AG04450 (cell line): ENCODE measurements at regions not wholly inside any gene's neighbourhood (a gene's known extent, or its start where the extent isn't known, plus 50 kb on each side); places are given as distances from the start of the nearest gene placed in this dataset.

Source experiments
- CTCF ChIA-PET: fragments of 300-600, 350-600 bp; formaldehyde crosslinking; extraction: SDS; loops from one replicate; lab custom pipeline; 2022; ENCODE audit warnings: antibody characterized with exemption, inconsistent platforms; lab: Charles Lee
- POLR2A ChIA-PET: fragments of 350-600 bp; formaldehyde crosslinking; extraction: SDS; loops from one replicate; lab custom pipeline; 2021; ENCODE audit warnings: antibody characterized with exemption, inconsistent platforms; lab: Yijun Ruan, JAX
- DNase-seq: peaks from one replicate; pipeline ENCODE4 v3.0.0-alpha.2; 2011; ENCODE audit warnings: low read depth, low spot score
- H3K27ac ChIP-seq: one replicate; pipeline ENCODE4 v1.5.1; 2012; ENCODE audit warnings: low read depth, low read length, control low read depth
- H3K27me3 ChIP-seq: one replicate; pipeline ENCODE4 v1.6.0; 2012; ENCODE audit warnings: low read length; ENCODE audit not compliant: control insufficient read depth, insufficient read depth
- H3K4me3 ChIP-seq: 2 replicates; pipeline ENCODE4 v1.5.1; 2011; ENCODE audit warnings: mild to moderate bottlenecking, low read depth, low read length, control low read depth
- H3K9me3 ChIP-seq: 2 replicates; pipeline ENCODE4 v1.5.1; 2012; ENCODE audit warnings: low read length; ENCODE audit not compliant: control insufficient read depth, insufficient read depth
- TF ChIP-seq, protein P1 (sequence below): IDR thresholded peaks from 2 replicates; pipeline ENCODE4 v1.5.1; 2011; ENCODE audit warnings: low read depth, low read length, control low read depth, inconsistent platforms

DNA sequence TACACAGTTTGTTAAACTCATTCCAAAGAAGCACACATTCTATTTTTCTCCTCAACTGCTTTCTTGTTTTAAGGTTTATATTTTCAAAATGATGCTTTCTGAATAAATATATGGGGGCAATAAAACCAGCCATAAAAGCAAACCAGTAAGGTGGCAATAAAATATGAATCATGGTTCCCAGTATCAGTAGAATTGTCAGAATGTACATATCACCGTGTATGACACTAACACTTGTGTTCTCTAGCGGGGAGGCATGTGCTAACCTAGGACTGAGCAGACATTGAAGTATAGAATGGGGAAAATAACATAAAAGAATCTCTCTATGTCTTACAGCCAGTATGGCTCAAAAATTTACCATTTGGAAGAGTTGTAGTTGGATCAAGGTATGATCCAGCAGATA is 329.9 kb upstream of the ISL1 start:
- Histone ChIP-seq H3K27ac (no peak overlapping the region), H3K27me3 (no peaks in the 10 kb centered on the region), H3K4me3 (no peak overlapping the region), H3K9me3 (no peaks in the 10 kb centered on the region; the same call in 1 of the 2 replicates)
- DNase-seq, result no peak
- ChIA-PET CTCF (no interaction called here), POLR2A (no interaction called here)
- TF ChIP-seq, protein P1, sequence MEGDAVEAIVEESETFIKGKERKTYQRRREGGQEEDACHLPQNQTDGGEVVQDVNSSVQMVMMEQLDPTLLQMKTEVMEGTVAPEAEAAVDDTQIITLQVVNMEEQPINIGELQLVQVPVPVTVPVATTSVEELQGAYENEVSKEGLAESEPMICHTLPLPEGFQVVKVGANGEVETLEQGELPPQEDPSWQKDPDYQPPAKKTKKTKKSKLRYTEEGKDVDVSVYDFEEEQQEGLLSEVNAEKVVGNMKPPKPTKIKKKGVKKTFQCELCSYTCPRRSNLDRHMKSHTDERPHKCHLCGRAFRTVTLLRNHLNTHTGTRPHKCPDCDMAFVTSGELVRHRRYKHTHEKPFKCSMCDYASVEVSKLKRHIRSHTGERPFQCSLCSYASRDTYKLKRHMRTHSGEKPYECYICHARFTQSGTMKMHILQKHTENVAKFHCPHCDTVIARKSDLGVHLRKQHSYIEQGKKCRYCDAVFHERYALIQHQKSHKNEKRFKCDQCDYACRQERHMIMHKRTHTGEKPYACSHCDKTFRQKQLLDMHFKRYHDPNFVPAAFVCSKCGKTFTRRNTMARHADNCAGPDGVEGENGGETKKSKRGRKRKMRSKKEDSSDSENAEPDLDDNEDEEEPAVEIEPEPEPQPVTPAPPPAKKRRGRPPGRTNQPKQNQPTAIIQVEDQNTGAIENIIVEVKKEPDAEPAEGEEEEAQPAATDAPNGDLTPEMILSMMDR, result no peak

DNA sequence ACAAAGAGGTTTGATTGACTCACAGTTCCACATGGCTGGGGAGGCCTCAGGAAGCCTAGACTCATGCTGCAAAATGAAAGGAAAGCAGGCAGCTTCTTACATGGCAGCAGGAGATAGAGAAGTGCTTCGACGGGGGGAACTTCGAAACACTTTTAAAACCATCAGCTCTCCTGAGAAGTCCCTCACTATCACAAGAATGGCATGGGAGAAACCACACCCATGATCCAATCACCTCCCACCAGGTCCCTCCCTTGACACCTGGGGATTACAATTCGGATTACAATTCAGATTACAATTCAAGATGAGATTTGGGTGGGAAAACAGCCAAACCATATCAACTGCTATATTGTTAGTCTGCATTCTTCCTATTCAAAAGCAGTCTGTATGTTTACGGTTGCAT is 322.3 kb upstream of the ISL1 start:
- no peak overlapping the region for H3K4me3 ChIP-seq
- CTCF ChIA-PET, result no interaction called here

DNA sequence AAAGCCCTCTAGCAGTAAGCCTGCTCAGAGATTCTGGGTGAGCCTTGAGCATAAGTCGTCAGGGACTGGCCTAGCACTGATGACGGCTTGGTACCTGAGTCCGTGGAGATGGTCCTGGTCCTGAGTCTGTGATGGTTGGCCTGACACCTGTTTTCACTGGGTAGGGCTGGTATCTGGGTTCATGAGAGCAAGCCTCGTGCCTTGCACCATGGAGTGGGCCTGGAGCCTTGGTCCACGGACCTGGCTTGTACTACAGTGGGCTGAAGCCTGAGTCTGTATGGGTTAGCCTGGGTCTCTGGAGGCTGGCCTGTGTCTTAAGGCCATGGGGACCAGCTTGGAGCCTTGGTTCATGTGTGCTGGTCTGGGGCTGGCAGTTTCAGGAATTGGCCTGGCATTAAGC is 310.3 kb upstream of the ISL1 start:
- H3K27me3 ChIP-seq, result no peaks in the 10 kb centered on the region
- no peak overlapping the region for H3K27ac ChIP-seq
- TF ChIP-seq, protein P1, result no peak
- ChIA-PET POLR2A (no interaction called here), CTCF (no interaction called here)
- H3K9me3 ChIP-seq, result peaks cover 7% of the 10 kb centered on the region
- no peak for DNase-seq
- H3K4me3 ChIP-seq, result no peak overlapping the region

More for the DNA sequence above, 322.3 kb upstream of the ISL1 start:
- Histone ChIP-seq H3K27me3 (no peaks in the 10 kb centered on the region), H3K27ac (no peak overlapping the region), H3K9me3 (peaks cover 13% of the 10 kb centered on the region)
- POLR2A ChIA-PET, result no interaction called here
- no peak for DNase-seq
- TF ChIP-seq, protein P1, result no peak

DNA sequence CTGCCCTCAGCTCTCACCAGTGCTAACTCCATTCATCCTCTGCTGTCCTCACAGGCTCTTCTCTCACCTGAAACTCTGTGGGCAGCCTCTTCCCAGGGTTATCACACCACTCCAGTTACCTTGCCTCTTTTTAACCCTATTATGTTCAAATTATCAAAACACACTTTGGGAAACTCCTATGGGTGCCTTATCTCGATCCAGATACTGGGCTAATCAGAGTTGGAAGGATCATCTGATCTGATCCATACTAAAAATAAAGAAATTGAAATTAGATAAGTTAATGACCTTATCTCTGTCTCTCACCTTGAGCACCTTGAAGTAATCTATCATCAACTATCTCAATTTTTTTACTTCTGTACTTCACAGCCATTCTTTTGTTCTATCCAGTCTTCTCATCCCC is 300.5 kb upstream of the ISL1 start:
- CTCF ChIA-PET, result no interaction called here
- H3K4me3 ChIP-seq, result no peak overlapping the region
- TF ChIP-seq, protein P1, result no peak
- POLR2A ChIA-PET, result no interaction called here
- no peak for DNase-seq
- H3K27me3 ChIP-seq, result no peaks in the 10 kb centered on the region
- H3K9me3 ChIP-seq, result peaks cover 4% of the 10 kb centered on the region; the same call in 1 of the 2 replicates
- H3K27ac ChIP-seq, result no peak overlapping the region

DNA sequence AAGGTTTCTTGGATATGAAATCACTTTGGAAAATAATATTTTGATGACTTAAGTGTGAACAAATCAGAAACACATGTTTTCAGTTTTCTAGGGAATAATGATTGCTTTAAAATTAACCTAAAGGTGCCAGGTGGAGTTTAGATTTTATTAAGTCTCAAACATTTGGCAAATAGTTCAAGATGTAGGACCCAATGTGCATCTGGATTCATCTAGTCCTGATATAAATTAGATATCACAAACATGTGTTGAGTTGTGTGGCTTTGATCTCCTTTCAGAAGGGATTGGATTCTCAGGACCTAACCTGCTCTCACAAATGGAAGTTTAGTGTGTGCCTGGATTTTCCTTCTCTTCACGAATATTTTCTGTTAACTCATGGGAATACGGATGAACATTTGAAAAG is 291.4 kb upstream of the ISL1 start:
- Histone ChIP-seq H3K4me3 (no peak overlapping the region), H3K9me3 (no peaks in the 10 kb centered on the region; the same call in 1 of the 2 replicates), H3K27ac (no peak overlapping the region), H3K27me3 (no peaks in the 10 kb centered on the region)
- no peak for DNase-seq
- CTCF ChIA-PET, result no interaction called here
- POLR2A ChIA-PET, result no interaction called here
- TF ChIP-seq, protein P1, result no peak
